CD14-positive monocyte (primary cell): ENCODE measurements at regions not wholly inside any gene's neighbourhood (a gene's known extent, or its start where the extent isn't known, plus 50 kb on each side); places are given as distances from the start of the nearest gene placed in this dataset.

ENCODE experiments used
- DNase-seq, 3 donors: peaks; one replicate each; pipeline ENCODE4 v3.0.0-alpha.2; 2011 to 2022
- H2AFZ ChIP-seq: 2 replicates; pipeline ENCODE4 v1.6.0; 2012; ENCODE audit warnings: mild to moderate bottlenecking, low read depth, low read length, inconsistent platforms; ENCODE audit not compliant: insufficient read depth, poor library complexity, severe bottlenecking
- H3K27ac ChIP-seq, 2 donors: 1 replicate in 1 of 2; 2 replicates in 1 of 2; pipeline ENCODE4 v1.5.1; 2012 to 2013; ENCODE audit warnings: low read length in 2 of 2, control low read depth in 1 of 2, inconsistent platforms in 1 of 2, low read depth in 1 of 2, mild to moderate bottlenecking in 1 of 2
- H3K27me3 ChIP-seq, 2 donors: one replicate each; pipeline versions ENCODE4 v1.6.0 to v1.6.1; 2011 to 2013; ENCODE audit warnings: low read length in 2 of 2; ENCODE audit not compliant: control insufficient read depth in 2 of 2, insufficient read depth in 2 of 2
- H3K36me3 ChIP-seq, 2 donors: replicated peaks in 1 of 2; 1 replicate in 1 of 2; 2 replicates in 1 of 2; pipeline versions ENCODE4 v1.5.1 to v1.6.1; 2012 to 2013; ENCODE audit warnings: low read length in 2 of 2, control low read depth in 1 of 2, inconsistent platforms in 1 of 2, mild to moderate bottlenecking in 1 of 2; ENCODE audit not compliant: insufficient read depth in 2 of 2, control insufficient read depth in 1 of 2
- H3K4me1 ChIP-seq, 2 donors: 1 replicate in 1 of 2; 2 replicates in 1 of 2; pipeline versions ENCODE4 v1.5.1 to v1.6.1; 2012 to 2013; ENCODE audit warnings: low read length in 2 of 2, control low read depth in 1 of 2, inconsistent platforms in 1 of 2, mild to moderate bottlenecking in 1 of 2, moderate library complexity in 1 of 2; ENCODE audit not compliant: insufficient read depth in 2 of 2, control insufficient read depth in 1 of 2
- H3K4me2 ChIP-seq: replicated peaks from 2 replicates; pipeline ENCODE3; 2012; ENCODE audit warnings: low read length, moderate library complexity, mild to moderate bottlenecking; ENCODE audit not compliant: poor library complexity, severe bottlenecking; ENCODE audit errors: extremely low read depth
- H3K4me3 ChIP-seq, 3 experiments: fragments of 200-600 bp in 1 of 3; sonication (generic) in 1 of 3; replicated peaks in 1 of 3; 1 replicate in 2 of 3; 2 replicates in 1 of 3; pipeline ENCODE4 v1.5.1; 2011 to 2013; ENCODE audit warnings: low read length in 3 of 3, mild to moderate bottlenecking in 3 of 3, control low read depth in 2 of 3, low read depth in 2 of 3, inconsistent platforms in 1 of 3, moderate library complexity in 1 of 3
- H3K79me2 ChIP-seq: 2 replicates; pipeline ENCODE4 v1.6.0; 2012; ENCODE audit warnings: mild to moderate bottlenecking, control low read depth, inconsistent platforms, low read length, moderate library complexity; ENCODE audit not compliant: insufficient read depth
- H3K9ac ChIP-seq: 2 replicates; pipeline ENCODE4 v1.6.0; 2017; ENCODE audit warnings: low read length, mild to moderate bottlenecking; ENCODE audit not compliant: insufficient read depth, poor library complexity, severe bottlenecking
- H3K9me3 ChIP-seq, 2 donors: replicated peaks in 1 of 2; 1 replicate in 1 of 2; 2 replicates in 1 of 2; pipeline versions ENCODE4 v1.5.1 to v1.6.1; 2012 to 2013; ENCODE audit warnings: low read length in 2 of 2, control low read depth in 1 of 2; ENCODE audit not compliant: control insufficient read depth in 1 of 2, insufficient read depth in 1 of 2
- H4K20me1 ChIP-seq: 2 replicates; pipeline ENCODE4 v1.6.0; 2012; ENCODE audit warnings: mild to moderate bottlenecking, low read length, control low read depth, moderate library complexity; ENCODE audit not compliant: insufficient read depth
- H3K27ac Mint-ChIP-seq, 7 donors: one replicate each; pipeline ENCODE4 v1.8.0; 2020; ENCODE audit warnings: mild to moderate bottlenecking in 7 of 7, mixed read lengths in 7 of 7, moderate library complexity in 6 of 7, inconsistent platforms in 2 of 7
- H3K27me3 Mint-ChIP-seq, 3 donors: one replicate each; pipeline ENCODE4 v1.8.0; 2021 to 2022; ENCODE audit warnings: low read depth in 3 of 3, mild to moderate bottlenecking in 3 of 3, mixed read lengths in 3 of 3, moderate library complexity in 3 of 3, inconsistent platforms in 1 of 3
- H3K36me3 Mint-ChIP-seq, 2 donors: one replicate each; pipeline ENCODE4 v1.8.0; 2020; ENCODE audit warnings: mixed read lengths in 2 of 2, inconsistent platforms in 1 of 2, mild to moderate bottlenecking in 1 of 2
- H3K4me1 Mint-ChIP-seq: one replicate; pipeline ENCODE4 v1.8.0; 2020; ENCODE audit warnings: mild to moderate bottlenecking, mixed read lengths
- H3K4me3 Mint-ChIP-seq, 2 donors: one replicate each; pipeline ENCODE4 v1.8.0; 2020; ENCODE audit warnings: mild to moderate bottlenecking in 2 of 2, mixed read lengths in 2 of 2, moderate library complexity in 1 of 2
- H3K9me3 Mint-ChIP-seq, 7 donors: one replicate each; pipeline ENCODE4 v1.8.0; 2020 to 2022; ENCODE audit warnings: mixed read lengths in 7 of 7, mild to moderate bottlenecking in 6 of 7, moderate library complexity in 6 of 7, inconsistent platforms in 2 of 7
- CTCF ChIP-seq: fragments of 200-600 bp; IDR thresholded peaks from one replicate; pipeline ENCODE4 v1.8.0; 2022; ENCODE audit warnings: antibody characterized with exemption, mild to moderate bottlenecking
- WGBS: methylation state at CpG from one replicate; pipeline ENCODE4 v1.1.5; 2013; ENCODE audit warnings: missing lambda C conversion rate; ENCODE audit not compliant: insufficient coverage; 5-methylcytosine and 5-hydroxymethylcytosine counted together
- intact Hi-C, 2 donors: fragments of 100-400 bp; cut with micrococcal nuclease; formaldehyde crosslinking; loops; one replicate each; pipeline versions ENCODE4 v1.15.0 to v1.15.1; 2023

- no peaks in the 10 kb centered on the region for H3K27me3 ChIP-seq
Measured at GRCh38 chr6:112485827-112486212, 138.7 kb downstream of the RFPL4B start.

GRCh38 chr6:112486454-112486853 lies 139.3 kb downstream of the RFPL4B start:
- no peaks in the 10 kb centered on the region for H3K9me3 ChIP-seq
- Mint-ChIP-seq H3K27ac (no peak overlapping the region), H3K4me3 (no peak overlapping the region), H3K9me3 (peaks cover 0 to 5% (median 2%) of the 10 kb centered on the region in 7 donors), H3K4me1 (no peaks in the 10 kb centered on the region), H3K36me3 (no peaks in the 10 kb centered on the region), H3K27me3 (peaks cover 0 to 7% (median 1%) of the 10 kb centered on the region in 3 donors)
- no peaks in the 10 kb centered on the region for H4K20me1 ChIP-seq
- H3K4me2 ChIP-seq: no peak overlapping the region
- no peak overlapping the region for H3K27ac ChIP-seq
- no peak overlapping the region for H2AFZ ChIP-seq
- no peaks in the 10 kb centered on the region for H3K4me1 ChIP-seq
- no peak overlapping the region for H3K9ac ChIP-seq
- no peak for TF ChIP-seq CTCF
- intact Hi-C loops: no loop called here
- no peak overlapping the region for H3K4me3 ChIP-seq
- no peaks in the 10 kb centered on the region for H3K36me3 ChIP-seq
- no CpG with 5 or more reads among the region's 3 CpGs for WGBS
- no peaks in the 10 kb centered on the region for H3K79me2 ChIP-seq
- no peaks in the 10 kb centered on the region for H3K27me3 ChIP-seq
- DNase-seq: no peak

More at GRCh38 chr6:112485827-112486212, 138.7 kb downstream of the RFPL4B start:
- Histone ChIP-seq H4K20me1 (no peaks in the 10 kb centered on the region), H3K79me2 (no peaks in the 10 kb centered on the region), H3K36me3 (no peaks in the 10 kb centered on the region), H3K4me2 (no peak overlapping the region), H3K27ac (no peak overlapping the region), H2AFZ (no peak overlapping the region), H3K4me1 (no peaks in the 10 kb centered on the region), H3K9me3 (no peaks in the 10 kb centered on the region), H3K9ac (no peak overlapping the region), H3K4me3 (no peak overlapping the region)
- no peak overlapping the region for H3K4me3 Mint-ChIP-seq
- WGBS: no CpG with 5 or more reads among the region's 1 CpG
- peaks cover 0 to 7% (median 1%) of the 10 kb centered on the region in 3 donors for H3K27me3 Mint-ChIP-seq
- peaks cover 0 to 5% (median 2%) of the 10 kb centered on the region in 7 donors for H3K9me3 Mint-ChIP-seq
- intact Hi-C loops: no loop called here
- DNase-seq: no peak
- TF ChIP-seq CTCF: no peak
- H3K4me1 Mint-ChIP-seq: no peaks in the 10 kb centered on the region
- H3K36me3 Mint-ChIP-seq: no peaks in the 10 kb centered on the region
- no peak overlapping the region for H3K27ac Mint-ChIP-seq
